HepG2 (cell line): ENCODE measurements at regions not wholly inside any gene's neighbourhood (a gene's known extent, or its start where the extent isn't known, plus 50 kb on each side); places are given as distances from the start of the nearest gene placed in this dataset.

ENCODE experiments used
- ATAC-seq: fragments of 200-7000 bp; cut with Tn5 transposase; 3 replicates; pipeline ENCODE4 v1.9.1; 2020; ENCODE audit warnings: mild to moderate bottlenecking, moderate library complexity
- BruUV-seq: library from RNA; stranded (reverse); fragments of 400-500 nt; replicated peaks from 2 replicates; lab custom pipeline; 2021; lab: Mats Ljungman, UMichigan
- CTCF ChIA-PET: fragments of 300-600 bp; formaldehyde crosslinking; extraction: SDS; loops from one replicate; lab custom pipeline; 2021; ENCODE audit warnings: low total read pairs, inconsistent platforms, low intra/inter-chr PET ratio; lab: Yijun Ruan, JAX
- POLR2A ChIA-PET: fragments of 350-600 bp; sonication (Branson Sonifier 250); formaldehyde crosslinking; loops from one replicate; lab custom pipeline; 2020; ENCODE audit warnings: antibody characterized with exemption, inconsistent platforms; lab: Yijun Ruan, JAX
- DNase-seq: peaks from one replicate; pipeline ENCODE4 v3.0.0-alpha.2; 2015; ENCODE audit warnings: low spot score
- FAIRE-seq: peaks from 3 replicates; lab custom pipeline; 2011; peaks lifted over from hg19 to GRCh38; lab: Jason Lieb, UNC
- H2AFZ ChIP-seq: one replicate; pipeline ENCODE4 v1.6.1; 2011; ENCODE audit warnings: low read length, inconsistent platforms
- H3K27ac ChIP-seq: fragments of 300-600 bp; 3 replicates; pipeline ENCODE4 v1.8.0; 2011; ENCODE audit warnings: mixed run types, mild to moderate bottlenecking, mixed read lengths, low read length, inconsistent platforms; ENCODE audit not compliant: insufficient read depth; ENCODE audit errors: extremely low read length
- H3K27me3 ChIP-seq, 2 experiments: fragments of 200-600 bp in 1 of 2; 2 replicates in 1 of 2; 3 replicates in 1 of 2; pipeline versions ENCODE4 v1.6.0 to v1.8.0; 2011; ENCODE audit warnings: low read length in 2 of 2, mild to moderate bottlenecking in 2 of 2, moderate library complexity in 2 of 2, inconsistent platforms in 1 of 2; ENCODE audit not compliant: insufficient read depth in 2 of 2, control insufficient read depth in 1 of 2
- H3K36me3 ChIP-seq, 2 experiments: fragments of 200-600 bp in 1 of 2; replicated peaks in 1 of 2; 2 replicates in 1 of 2; 3 replicates in 1 of 2; pipeline versions ENCODE4 v1.5.1 to v1.8.0; 2011; ENCODE audit warnings: low read length in 2 of 2, inconsistent platforms in 1 of 2; ENCODE audit not compliant: insufficient read depth in 2 of 2, control insufficient read depth in 1 of 2
- H3K4me1 ChIP-seq: 2 replicates; pipeline ENCODE4 v1.5.1; 2012; ENCODE audit warnings: low read length, inconsistent platforms; ENCODE audit not compliant: insufficient read depth
- H3K4me2 ChIP-seq: 2 replicates; pipeline ENCODE4 v1.6.0; 2011; ENCODE audit warnings: low read depth, low read length, inconsistent platforms
- H3K4me3 ChIP-seq, 3 experiments: fragments of 200-600 bp in 1 of 3; sonication (generic), shearing (Covaris generic) in 1 of 3; replicated peaks in 1 of 3; 2 replicates each; pipeline ENCODE4 v1.5.1; 2011 to 2016; ENCODE audit warnings: low read length in 3 of 3, inconsistent platforms in 2 of 3, low read depth in 2 of 3, mild to moderate bottlenecking in 2 of 3, control low read depth in 1 of 3, mixed read lengths in 1 of 3; ENCODE audit not compliant: insufficient read depth in 1 of 3
- H3K79me2 ChIP-seq: one replicate; pipeline ENCODE4 v1.6.1; 2011; ENCODE audit warnings: low read length, inconsistent platforms; ENCODE audit not compliant: insufficient read depth
- H3K9ac ChIP-seq: 2 replicates; pipeline ENCODE4 v1.6.0; 2011; ENCODE audit warnings: mild to moderate bottlenecking, low read depth, low read length, inconsistent platforms; ENCODE audit not compliant: insufficient read depth
- H3K9me3 ChIP-seq: 2 replicates; pipeline ENCODE4 v1.5.1; 2012; ENCODE audit warnings: mild to moderate bottlenecking, low read length
- H4K20me1 ChIP-seq: 2 replicates; pipeline ENCODE4 v1.6.0; 2011; ENCODE audit warnings: inconsistent platforms, mild to moderate bottlenecking, low read length, moderate library complexity; ENCODE audit not compliant: insufficient read depth
- RERE ChIP-seq: IDR thresholded peaks from 2 replicates; pipeline ENCODE4 v1.6.1; 2016; ENCODE audit warnings: low read depth, missing genetic modification reagents, missing compliant biosample characterization
- SRSF4 ChIP-seq: fragments of 200-400 bp; formaldehyde crosslinking; IDR thresholded peaks from one replicate; pipeline ENCODE4 v1.6.1; 2018; ENCODE audit warnings: mild to moderate bottlenecking, low read depth, low read length, moderate library complexity; ENCODE audit not compliant: poor library complexity, severe bottlenecking
- TAF1 ChIP-seq: sonication (generic); formaldehyde crosslinking; IDR thresholded peaks from 2 replicates; pipeline ENCODE4 v1.4.0; 2020; ENCODE audit warnings: missing genetic modification reagents
- ZNF7 ChIP-seq: IDR thresholded peaks from 2 replicates; pipeline ENCODE4 v1.6.1; 2016; ENCODE audit warnings: missing biosample characterization, missing genetic modification reagents
- ZNF883 ChIP-seq: sonication (generic); formaldehyde crosslinking; IDR thresholded peaks from 2 replicates; pipeline ENCODE4 v1.5.1; 2020; ENCODE audit warnings: mild to moderate bottlenecking, missing genetic modification reagents; ENCODE audit errors: not compliant biosample characterization
- WGBS: methylation state at CpG from one replicate; pipeline ENCODE4 v1.1.6; 2017; ENCODE audit warnings: low lambda C conversion rate; 5-methylcytosine and 5-hydroxymethylcytosine counted together
- in situ Hi-C: cut with HindIII; loops from 2 replicates; pipeline ENCODE4 v1.10.0; 2017; ENCODE audit warnings: low pct_unique_long_range_greater_than_20kb; ENCODE audit not compliant: extremely low pct_ligation_motif_present
- intact Hi-C: fragments of 100-400 bp; cut with micrococcal nuclease; formaldehyde crosslinking; loops from one replicate; pipeline ENCODE4 v1.10.0; 2022; ENCODE audit not compliant: unreplicated experiment

GRCh38 chr20:51301026-51301425, 241.5 kb downstream of the NFATC2 start:
- ATAC-seq (no peak), FAIRE-seq (no peak), DNase-seq (no peak)
- no peak overlapping the region for H2AFZ ChIP-seq
- H3K79me2 ChIP-seq: no peaks in the 10 kb centered on the region
- TF ChIP-seq ZNF7 (CRISPR knock-in tag) (no peak), ZNF883 (CRISPR knock-in tag) (no peak), TAF1 (no peak), SRSF4 (no peak), RERE (CRISPR knock-in tag) (no peak)
- H3K27ac ChIP-seq: no peak overlapping the region
- H3K9ac ChIP-seq: no peak overlapping the region
- in situ Hi-C loops: loop anchor here (25.0 kb wide), 1 partner anchor 514 kb away; the partner anchor contains the start of gene BCAS4
- ChIA-PET POLR2A (no interaction called here), CTCF (no interaction called here)
- peaks cover 13% of the 10 kb centered on the region; the same call in 1 of the 2 replicates for H3K9me3 ChIP-seq
- H4K20me1 ChIP-seq: no peaks in the 10 kb centered on the region
- H3K4me3 ChIP-seq: no peak overlapping the region
- no peak overlapping the region for H3K4me2 ChIP-seq
- no peaks in the 10 kb centered on the region for H3K4me1 ChIP-seq
- no peaks in the 10 kb centered on the region for H3K36me3 ChIP-seq
- intact Hi-C loops: no loop called here
- 6% methylated on average over 4 of the region's 4 CpGs for WGBS
- peaks cover 0 to 11% of the 10 kb centered on the region in 2 experiments; a peak in 2 of 5 replicates for H3K27me3 ChIP-seq
- no TSS peak for BruUV-seq
